GM21360 (cell line): ENCODE measurements at regions not wholly inside any gene's neighbourhood (a gene's known extent, or its start where the extent isn't known, plus 50 kb on each side); places are given as distances from the start of the nearest gene placed in this dataset.
"Not testable (repeated sequence)": the region's sequence is repeated elsewhere in the genome, so short reads cannot be mapped to it uniquely, and the experiment has no call there.

ENCODE experiments used
- ATAC-seq: cut with Tn5 transposase; IDR thresholded peaks from one replicate; pipeline ENCODE4 v1.9.1; 2021; ENCODE audit warnings: mild to moderate bottlenecking, moderate library complexity; ENCODE audit not compliant: unreplicated experiment

- ATAC-seq: no peak
These were observed 955.0 kb upstream of the ALCAM start for GRCh38 chr3:104411757-104412156.

- ATAC-seq: no peak
These were observed 953.8 kb upstream of the ALCAM start for GRCh38 chr3:104412608-104413580.

- no peak for ATAC-seq
These were observed 938.3 kb upstream of the ALCAM start for GRCh38 chr3:104428337-104428925.

- no peak for ATAC-seq
These were observed 937.0 kb upstream of the ALCAM start for GRCh38 chr3:104429727-104430126.

- ATAC-seq: no peak
These were observed 930.2 kb upstream of the ALCAM start for GRCh38 chr3:104436506-104436905.

GRCh38 chr3:104437131-104437750 lies 929.5 kb upstream of the ALCAM start:
- ATAC-seq: no peak

- no peak for ATAC-seq
These were observed 928.8 kb upstream of the ALCAM start for GRCh38 chr3:104437891-104438290.

- ATAC-seq: no peak
These were observed 928.0 kb upstream of the ALCAM start for GRCh38 chr3:104438706-104439105.

- not testable (repeated sequence) for ATAC-seq
These were observed 921.3 kb upstream of the ALCAM start for GRCh38 chr3:104445252-104445919.

- ATAC-seq: no peak
These were observed 919.0 kb upstream of the ALCAM start for GRCh38 chr3:104447681-104448080.

- no peak for ATAC-seq
These were observed 914.0 kb upstream of the ALCAM start for GRCh38 chr3:104452697-104453096.

- no peak for ATAC-seq
These were observed 908.1 kb upstream of the ALCAM start for GRCh38 chr3:104458657-104459056.

- peak; percentile 48 for ATAC-seq
These were observed 906.0 kb upstream of the ALCAM start for GRCh38 chr3:104460477-104461406.

- no peak for ATAC-seq
These were observed 905.3 kb upstream of the ALCAM start for GRCh38 chr3:104461431-104461830.

- ATAC-seq: no peak
These were observed 894.5 kb upstream of the ALCAM start for GRCh38 chr3:104472221-104472620.

- no peak for ATAC-seq
These were observed 892.7 kb upstream of the ALCAM start for GRCh38 chr3:104474011-104474410.

GRCh38 chr3:104503022-104503421 lies 863.7 kb upstream of the ALCAM start:
- no peak for ATAC-seq

- ATAC-seq: peak; percentile 68
These were observed 856.4 kb upstream of the ALCAM start for GRCh38 chr3:104510131-104510849.

GRCh38 chr3:104514371-104514770 lies 852.3 kb upstream of the ALCAM start:
- ATAC-seq: no peak
